ENCODE measurements at regions not wholly inside any gene's neighbourhood (a gene's known extent, or its start where the extent isn't known, plus 50 kb on each side); places are given as distances from the start of the nearest gene placed in this dataset.

DNA sequence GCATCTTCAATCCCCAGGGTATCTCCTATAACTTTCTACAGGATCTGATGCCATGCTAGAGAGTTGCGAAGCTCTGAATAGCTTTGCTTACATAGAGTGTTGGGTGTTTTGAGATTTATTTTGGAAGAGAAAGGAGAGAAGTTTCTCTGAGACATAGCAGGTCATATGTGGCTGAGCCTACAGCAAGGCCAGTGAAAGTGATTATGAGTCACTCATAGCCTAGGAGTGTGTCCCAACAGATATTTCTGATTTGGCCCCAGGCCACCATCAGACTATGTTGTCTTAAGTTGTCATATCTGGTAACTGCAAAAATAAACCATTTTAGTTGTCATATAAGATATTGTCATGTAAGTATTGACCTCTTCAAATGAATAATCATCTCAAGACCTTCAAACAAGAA is 132.0 kb upstream of the RAI14 start:
- Mint-ChIP-seq H3K36me3 (no peaks in the 10 kb centered on the region), H3K9me3 (peaks cover 2% of the 10 kb centered on the region; the same call in 1 of the 2 replicates), H3K4me3 (no peak overlapping the region), H3K4me1 (peaks cover 28% of the 10 kb centered on the region), H3K27ac (no peak overlapping the region; the same call in 1 of the 2 replicates), H3K27me3 (ENCODE audit: low read depth) (no peaks in the 10 kb centered on the region)
- ATAC-seq (no peak), DNase-seq (ENCODE audit: low spot score) (no peak)
- ChIA-PET POLR2A (interaction anchor here (1.2 kb wide), 1 partner anchor 315 kb away, joined by 3 read pairs; the partner anchor contains the start of gene TTC23L), CTCF (interaction anchor here (0.9 to 2.1 kb wide), 6 partner anchors 39 to 372 kb away, joined by 3 to 13 read pairs (median 5); partner anchors contain the start of gene RAI14)
- TF ChIP-seq, protein P1, sequence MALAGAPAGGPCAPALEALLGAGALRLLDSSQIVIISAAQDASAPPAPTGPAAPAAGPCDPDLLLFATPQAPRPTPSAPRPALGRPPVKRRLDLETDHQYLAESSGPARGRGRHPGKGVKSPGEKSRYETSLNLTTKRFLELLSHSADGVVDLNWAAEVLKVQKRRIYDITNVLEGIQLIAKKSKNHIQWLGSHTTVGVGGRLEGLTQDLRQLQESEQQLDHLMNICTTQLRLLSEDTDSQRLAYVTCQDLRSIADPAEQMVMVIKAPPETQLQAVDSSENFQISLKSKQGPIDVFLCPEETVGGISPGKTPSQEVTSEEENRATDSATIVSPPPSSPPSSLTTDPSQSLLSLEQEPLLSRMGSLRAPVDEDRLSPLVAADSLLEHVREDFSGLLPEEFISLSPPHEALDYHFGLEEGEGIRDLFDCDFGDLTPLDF (CRISPR knock-in tag; IDR thresholded peaks at IDR 0.05): no peak
- TF ChIP-seq NR1H2 (CRISPR knock-in tag; IDR thresholded peaks at IDR 0.05) (no peak), ZNF671 (CRISPR knock-in tag; IDR thresholded peaks at IDR 0.05) (no peak), ESRRA (CRISPR knock-in tag; IDR thresholded peaks at IDR 0.05; ENCODE audit: borderline replicate concordance) (no peak), ATF1 (CRISPR knock-in tag; IDR thresholded peaks at IDR 0.05) (no peak), ZNF232 (CRISPR knock-in tag; IDR thresholded peaks at IDR 0.05) (no peak), TCF7 (CRISPR knock-in tag; IDR thresholded peaks at IDR 0.05; ENCODE audit: low read depth) (no peak), MYBL2 (CRISPR knock-in tag; IDR thresholded peaks at IDR 0.05) (no peak), KAT7 (CRISPR knock-in tag; IDR thresholded peaks at IDR 0.05; ENCODE audit: borderline replicate concordance) (no peak)
- TF ChIP-seq, protein P2, sequence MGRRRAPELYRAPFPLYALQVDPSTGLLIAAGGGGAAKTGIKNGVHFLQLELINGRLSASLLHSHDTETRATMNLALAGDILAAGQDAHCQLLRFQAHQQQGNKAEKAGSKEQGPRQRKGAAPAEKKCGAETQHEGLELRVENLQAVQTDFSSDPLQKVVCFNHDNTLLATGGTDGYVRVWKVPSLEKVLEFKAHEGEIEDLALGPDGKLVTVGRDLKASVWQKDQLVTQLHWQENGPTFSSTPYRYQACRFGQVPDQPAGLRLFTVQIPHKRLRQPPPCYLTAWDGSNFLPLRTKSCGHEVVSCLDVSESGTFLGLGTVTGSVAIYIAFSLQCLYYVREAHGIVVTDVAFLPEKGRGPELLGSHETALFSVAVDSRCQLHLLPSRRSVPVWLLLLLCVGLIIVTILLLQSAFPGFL (CRISPR knock-in tag; IDR thresholded peaks at IDR 0.05; ENCODE audit: borderline replicate concordance): no peak
- TF ChIP-seq, protein P3, sequence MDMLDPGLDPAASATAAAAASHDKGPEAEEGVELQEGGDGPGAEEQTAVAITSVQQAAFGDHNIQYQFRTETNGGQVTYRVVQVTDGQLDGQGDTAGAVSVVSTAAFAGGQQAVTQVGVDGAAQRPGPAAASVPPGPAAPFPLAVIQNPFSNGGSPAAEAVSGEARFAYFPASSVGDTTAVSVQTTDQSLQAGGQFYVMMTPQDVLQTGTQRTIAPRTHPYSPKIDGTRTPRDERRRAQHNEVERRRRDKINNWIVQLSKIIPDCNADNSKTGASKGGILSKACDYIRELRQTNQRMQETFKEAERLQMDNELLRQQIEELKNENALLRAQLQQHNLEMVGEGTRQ (CRISPR knock-in tag; IDR thresholded peaks at IDR 0.05): no peak
- TF ChIP-seq, protein P4, sequence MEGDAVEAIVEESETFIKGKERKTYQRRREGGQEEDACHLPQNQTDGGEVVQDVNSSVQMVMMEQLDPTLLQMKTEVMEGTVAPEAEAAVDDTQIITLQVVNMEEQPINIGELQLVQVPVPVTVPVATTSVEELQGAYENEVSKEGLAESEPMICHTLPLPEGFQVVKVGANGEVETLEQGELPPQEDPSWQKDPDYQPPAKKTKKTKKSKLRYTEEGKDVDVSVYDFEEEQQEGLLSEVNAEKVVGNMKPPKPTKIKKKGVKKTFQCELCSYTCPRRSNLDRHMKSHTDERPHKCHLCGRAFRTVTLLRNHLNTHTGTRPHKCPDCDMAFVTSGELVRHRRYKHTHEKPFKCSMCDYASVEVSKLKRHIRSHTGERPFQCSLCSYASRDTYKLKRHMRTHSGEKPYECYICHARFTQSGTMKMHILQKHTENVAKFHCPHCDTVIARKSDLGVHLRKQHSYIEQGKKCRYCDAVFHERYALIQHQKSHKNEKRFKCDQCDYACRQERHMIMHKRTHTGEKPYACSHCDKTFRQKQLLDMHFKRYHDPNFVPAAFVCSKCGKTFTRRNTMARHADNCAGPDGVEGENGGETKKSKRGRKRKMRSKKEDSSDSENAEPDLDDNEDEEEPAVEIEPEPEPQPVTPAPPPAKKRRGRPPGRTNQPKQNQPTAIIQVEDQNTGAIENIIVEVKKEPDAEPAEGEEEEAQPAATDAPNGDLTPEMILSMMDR (IDR thresholded peaks at IDR 0.05): no peak
- TF ChIP-seq, protein P5, sequence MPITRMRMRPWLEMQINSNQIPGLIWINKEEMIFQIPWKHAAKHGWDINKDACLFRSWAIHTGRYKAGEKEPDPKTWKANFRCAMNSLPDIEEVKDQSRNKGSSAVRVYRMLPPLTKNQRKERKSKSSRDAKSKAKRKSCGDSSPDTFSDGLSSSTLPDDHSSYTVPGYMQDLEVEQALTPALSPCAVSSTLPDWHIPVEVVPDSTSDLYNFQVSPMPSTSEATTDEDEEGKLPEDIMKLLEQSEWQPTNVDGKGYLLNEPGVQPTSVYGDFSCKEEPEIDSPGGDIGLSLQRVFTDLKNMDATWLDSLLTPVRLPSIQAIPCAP (CRISPR knock-in tag; IDR thresholded peaks at IDR 0.05): no peak
- TF ChIP-seq, protein P6, sequence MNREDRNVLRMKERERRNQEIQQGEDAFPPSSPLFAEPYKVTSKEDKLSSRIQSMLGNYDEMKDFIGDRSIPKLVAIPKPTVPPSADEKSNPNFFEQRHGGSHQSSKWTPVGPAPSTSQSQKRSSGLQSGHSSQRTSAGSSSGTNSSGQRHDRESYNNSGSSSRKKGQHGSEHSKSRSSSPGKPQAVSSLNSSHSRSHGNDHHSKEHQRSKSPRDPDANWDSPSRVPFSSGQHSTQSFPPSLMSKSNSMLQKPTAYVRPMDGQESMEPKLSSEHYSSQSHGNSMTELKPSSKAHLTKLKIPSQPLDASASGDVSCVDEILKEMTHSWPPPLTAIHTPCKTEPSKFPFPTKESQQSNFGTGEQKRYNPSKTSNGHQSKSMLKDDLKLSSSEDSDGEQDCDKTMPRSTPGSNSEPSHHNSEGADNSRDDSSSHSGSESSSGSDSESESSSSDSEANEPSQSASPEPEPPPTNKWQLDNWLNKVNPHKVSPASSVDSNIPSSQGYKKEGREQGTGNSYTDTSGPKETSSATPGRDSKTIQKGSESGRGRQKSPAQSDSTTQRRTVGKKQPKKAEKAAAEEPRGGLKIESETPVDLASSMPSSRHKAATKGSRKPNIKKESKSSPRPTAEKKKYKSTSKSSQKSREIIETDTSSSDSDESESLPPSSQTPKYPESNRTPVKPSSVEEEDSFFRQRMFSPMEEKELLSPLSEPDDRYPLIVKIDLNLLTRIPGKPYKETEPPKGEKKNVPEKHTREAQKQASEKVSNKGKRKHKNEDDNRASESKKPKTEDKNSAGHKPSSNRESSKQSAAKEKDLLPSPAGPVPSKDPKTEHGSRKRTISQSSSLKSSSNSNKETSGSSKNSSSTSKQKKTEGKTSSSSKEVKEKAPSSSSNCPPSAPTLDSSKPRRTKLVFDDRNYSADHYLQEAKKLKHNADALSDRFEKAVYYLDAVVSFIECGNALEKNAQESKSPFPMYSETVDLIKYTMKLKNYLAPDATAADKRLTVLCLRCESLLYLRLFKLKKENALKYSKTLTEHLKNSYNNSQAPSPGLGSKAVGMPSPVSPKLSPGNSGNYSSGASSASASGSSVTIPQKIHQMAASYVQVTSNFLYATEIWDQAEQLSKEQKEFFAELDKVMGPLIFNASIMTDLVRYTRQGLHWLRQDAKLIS (CRISPR knock-in tag; IDR thresholded peaks at IDR 0.05; ENCODE audit: borderline replicate concordance): no peak
- TF ChIP-seq, protein P7, sequence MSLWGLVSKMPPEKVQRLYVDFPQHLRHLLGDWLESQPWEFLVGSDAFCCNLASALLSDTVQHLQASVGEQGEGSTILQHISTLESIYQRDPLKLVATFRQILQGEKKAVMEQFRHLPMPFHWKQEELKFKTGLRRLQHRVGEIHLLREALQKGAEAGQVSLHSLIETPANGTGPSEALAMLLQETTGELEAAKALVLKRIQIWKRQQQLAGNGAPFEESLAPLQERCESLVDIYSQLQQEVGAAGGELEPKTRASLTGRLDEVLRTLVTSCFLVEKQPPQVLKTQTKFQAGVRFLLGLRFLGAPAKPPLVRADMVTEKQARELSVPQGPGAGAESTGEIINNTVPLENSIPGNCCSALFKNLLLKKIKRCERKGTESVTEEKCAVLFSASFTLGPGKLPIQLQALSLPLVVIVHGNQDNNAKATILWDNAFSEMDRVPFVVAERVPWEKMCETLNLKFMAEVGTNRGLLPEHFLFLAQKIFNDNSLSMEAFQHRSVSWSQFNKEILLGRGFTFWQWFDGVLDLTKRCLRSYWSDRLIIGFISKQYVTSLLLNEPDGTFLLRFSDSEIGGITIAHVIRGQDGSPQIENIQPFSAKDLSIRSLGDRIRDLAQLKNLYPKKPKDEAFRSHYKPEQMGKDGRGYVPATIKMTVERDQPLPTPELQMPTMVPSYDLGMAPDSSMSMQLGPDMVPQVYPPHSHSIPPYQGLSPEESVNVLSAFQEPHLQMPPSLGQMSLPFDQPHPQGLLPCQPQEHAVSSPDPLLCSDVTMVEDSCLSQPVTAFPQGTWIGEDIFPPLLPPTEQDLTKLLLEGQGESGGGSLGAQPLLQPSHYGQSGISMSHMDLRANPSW (CRISPR knock-in tag; conservative IDR thresholded peaks at IDR 0.05; ENCODE audit: low read depth): no peak
- TF ChIP-seq, protein P8, sequence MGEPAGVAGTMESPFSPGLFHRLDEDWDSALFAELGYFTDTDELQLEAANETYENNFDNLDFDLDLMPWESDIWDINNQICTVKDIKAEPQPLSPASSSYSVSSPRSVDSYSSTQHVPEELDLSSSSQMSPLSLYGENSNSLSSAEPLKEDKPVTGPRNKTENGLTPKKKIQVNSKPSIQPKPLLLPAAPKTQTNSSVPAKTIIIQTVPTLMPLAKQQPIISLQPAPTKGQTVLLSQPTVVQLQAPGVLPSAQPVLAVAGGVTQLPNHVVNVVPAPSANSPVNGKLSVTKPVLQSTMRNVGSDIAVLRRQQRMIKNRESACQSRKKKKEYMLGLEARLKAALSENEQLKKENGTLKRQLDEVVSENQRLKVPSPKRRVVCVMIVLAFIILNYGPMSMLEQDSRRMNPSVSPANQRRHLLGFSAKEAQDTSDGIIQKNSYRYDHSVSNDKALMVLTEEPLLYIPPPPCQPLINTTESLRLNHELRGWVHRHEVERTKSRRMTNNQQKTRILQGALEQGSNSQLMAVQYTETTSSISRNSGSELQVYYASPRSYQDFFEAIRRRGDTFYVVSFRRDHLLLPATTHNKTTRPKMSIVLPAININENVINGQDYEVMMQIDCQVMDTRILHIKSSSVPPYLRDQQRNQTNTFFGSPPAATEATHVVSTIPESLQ (CRISPR knock-in tag; IDR thresholded peaks at IDR 0.05): no peak
- TF ChIP-seq, protein P9, sequence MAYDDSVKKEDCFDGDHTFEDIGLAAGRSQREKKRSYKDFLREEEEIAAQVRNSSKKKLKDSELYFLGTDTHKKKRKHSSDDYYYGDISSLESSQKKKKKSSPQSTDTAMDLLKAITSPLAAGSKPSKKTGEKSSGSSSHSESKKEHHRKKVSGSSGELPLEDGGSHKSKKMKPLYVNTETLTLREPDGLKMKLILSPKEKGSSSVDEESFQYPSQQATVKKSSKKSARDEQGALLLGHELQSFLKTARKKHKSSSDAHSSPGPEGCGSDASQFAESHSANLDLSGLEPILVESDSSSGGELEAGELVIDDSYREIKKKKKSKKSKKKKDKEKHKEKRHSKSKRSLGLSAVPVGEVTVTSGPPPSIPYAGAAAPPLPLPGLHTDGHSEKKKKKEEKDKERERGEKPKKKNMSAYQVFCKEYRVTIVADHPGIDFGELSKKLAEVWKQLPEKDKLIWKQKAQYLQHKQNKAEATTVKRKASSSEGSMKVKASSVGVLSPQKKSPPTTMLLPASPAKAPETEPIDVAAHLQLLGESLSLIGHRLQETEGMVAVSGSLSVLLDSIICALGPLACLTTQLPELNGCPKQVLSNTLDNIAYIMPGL (CRISPR knock-in tag; IDR thresholded peaks at IDR 0.05): no peak
